ENCODE measurements at regions not wholly inside any gene's neighbourhood (a gene's known extent, or its start where the extent isn't known, plus 50 kb on each side); places are given as distances from the start of the nearest gene placed in this dataset.
A peak's percentile ranks its signal among the peaks of the same experiment; 100 is the strongest.

DNA sequence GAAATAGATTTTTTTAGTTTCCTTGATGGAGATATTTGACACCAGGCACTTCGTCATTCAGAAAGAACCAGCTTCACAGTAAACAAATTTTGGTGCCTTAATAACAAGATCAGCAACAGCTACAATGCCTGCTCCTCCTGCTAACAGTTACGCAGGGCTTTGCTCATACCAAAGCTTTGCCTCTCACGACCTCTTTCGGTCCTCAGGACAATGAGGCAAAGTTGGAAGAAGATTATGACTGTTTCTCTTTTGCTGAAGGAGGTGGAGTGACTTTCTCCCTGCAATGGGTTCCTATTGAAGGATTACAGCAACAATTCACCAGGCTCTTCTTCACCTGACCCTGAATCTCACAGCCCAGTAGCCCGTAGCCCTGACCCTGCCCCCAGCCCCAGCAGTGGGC lies 440.1 kb downstream of the PREX1 start:
- Mint-ChIP-seq H3K4me1 (ENCODE audit: low read depth) (peaks cover 2% of the 10 kb centered on the region), H3K27ac (no peak overlapping the region), H3K4me3 (ENCODE audit: low read depth) (no peak overlapping the region), H3K36me3 (ENCODE audit: insufficient read depth) (peaks cover 4% of the 10 kb centered on the region), H3K9me3 (ENCODE audit: low read depth) (peaks cover 6% of the 10 kb centered on the region), H3K27me3 (no peaks in the 10 kb centered on the region)
- TF ChIP-seq, protein P1, sequence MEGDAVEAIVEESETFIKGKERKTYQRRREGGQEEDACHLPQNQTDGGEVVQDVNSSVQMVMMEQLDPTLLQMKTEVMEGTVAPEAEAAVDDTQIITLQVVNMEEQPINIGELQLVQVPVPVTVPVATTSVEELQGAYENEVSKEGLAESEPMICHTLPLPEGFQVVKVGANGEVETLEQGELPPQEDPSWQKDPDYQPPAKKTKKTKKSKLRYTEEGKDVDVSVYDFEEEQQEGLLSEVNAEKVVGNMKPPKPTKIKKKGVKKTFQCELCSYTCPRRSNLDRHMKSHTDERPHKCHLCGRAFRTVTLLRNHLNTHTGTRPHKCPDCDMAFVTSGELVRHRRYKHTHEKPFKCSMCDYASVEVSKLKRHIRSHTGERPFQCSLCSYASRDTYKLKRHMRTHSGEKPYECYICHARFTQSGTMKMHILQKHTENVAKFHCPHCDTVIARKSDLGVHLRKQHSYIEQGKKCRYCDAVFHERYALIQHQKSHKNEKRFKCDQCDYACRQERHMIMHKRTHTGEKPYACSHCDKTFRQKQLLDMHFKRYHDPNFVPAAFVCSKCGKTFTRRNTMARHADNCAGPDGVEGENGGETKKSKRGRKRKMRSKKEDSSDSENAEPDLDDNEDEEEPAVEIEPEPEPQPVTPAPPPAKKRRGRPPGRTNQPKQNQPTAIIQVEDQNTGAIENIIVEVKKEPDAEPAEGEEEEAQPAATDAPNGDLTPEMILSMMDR (IDR thresholded peaks at IDR 0.05; ENCODE audit: unreplicated experiment): no peak
- no peak for DNase-seq (ENCODE audit: low spot score, unreplicated experiment)

DNA sequence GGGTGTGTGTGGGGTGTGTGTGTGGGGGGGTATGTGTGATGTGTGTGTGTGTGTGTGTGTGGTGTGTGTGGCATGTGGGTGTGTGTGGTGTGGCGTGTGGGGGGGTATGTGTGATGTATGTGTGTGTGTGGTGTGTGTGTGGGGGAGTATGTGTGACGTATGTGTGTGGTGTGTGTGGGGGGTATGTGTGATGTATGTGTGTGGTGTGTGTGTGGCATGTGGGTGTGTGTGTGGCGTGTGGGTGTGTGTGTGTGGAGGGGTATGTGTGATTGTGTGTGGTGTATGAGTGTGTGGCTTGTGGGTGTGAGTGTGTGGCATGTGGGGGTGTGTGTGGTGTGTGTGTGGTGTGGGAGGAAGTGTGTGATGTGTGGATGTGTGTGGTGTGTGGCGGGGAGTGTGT lies 442.3 kb downstream of the PREX1 start:
- Mint-ChIP-seq H3K4me3 (ENCODE audit: low read depth) (no peak overlapping the region), H3K27ac (no peak overlapping the region), H3K4me1 (ENCODE audit: low read depth) (peaks cover 23% of the 10 kb centered on the region), H3K9me3 (ENCODE audit: low read depth) (no peaks in the 10 kb centered on the region), H3K27me3 (no peaks in the 10 kb centered on the region), H3K36me3 (ENCODE audit: insufficient read depth) (no peaks in the 10 kb centered on the region)
- DNase-seq (ENCODE audit: low spot score, unreplicated experiment): no peak
- TF ChIP-seq, protein P1 (IDR thresholded peaks at IDR 0.05; ENCODE audit: unreplicated experiment): no peak

DNA sequence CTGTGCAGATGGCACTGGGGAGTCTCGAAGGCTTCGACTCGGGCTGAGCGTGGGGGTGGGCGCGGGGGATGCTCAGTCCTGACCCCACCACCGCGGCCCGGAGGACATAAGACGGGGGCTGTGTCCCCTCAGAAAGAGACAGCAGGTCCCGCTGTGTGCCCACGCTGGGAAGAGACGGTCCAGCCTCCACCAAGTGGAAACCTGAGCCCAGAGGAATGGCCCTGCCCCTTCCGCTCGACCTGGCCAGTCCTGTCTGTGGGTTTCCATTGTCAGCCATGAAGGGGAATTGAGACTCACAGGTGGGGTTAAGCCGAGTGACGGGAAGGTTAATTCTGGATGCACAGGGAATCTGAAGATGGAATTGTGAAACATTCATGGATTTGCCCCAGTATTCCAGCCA lies 442.7 kb downstream of the PREX1 start:
- no peak for DNase-seq (ENCODE audit: low spot score, unreplicated experiment)
- Mint-ChIP-seq H3K36me3 (ENCODE audit: insufficient read depth) (no peaks in the 10 kb centered on the region), H3K27me3 (no peaks in the 10 kb centered on the region), H3K4me3 (ENCODE audit: low read depth) (no peak overlapping the region), H3K27ac (no peak overlapping the region), H3K9me3 (ENCODE audit: low read depth) (no peaks in the 10 kb centered on the region), H3K4me1 (ENCODE audit: low read depth) (peaks cover 27% of the 10 kb centered on the region)
- TF ChIP-seq, protein P1 (IDR thresholded peaks at IDR 0.05; ENCODE audit: unreplicated experiment): no peak

DNA sequence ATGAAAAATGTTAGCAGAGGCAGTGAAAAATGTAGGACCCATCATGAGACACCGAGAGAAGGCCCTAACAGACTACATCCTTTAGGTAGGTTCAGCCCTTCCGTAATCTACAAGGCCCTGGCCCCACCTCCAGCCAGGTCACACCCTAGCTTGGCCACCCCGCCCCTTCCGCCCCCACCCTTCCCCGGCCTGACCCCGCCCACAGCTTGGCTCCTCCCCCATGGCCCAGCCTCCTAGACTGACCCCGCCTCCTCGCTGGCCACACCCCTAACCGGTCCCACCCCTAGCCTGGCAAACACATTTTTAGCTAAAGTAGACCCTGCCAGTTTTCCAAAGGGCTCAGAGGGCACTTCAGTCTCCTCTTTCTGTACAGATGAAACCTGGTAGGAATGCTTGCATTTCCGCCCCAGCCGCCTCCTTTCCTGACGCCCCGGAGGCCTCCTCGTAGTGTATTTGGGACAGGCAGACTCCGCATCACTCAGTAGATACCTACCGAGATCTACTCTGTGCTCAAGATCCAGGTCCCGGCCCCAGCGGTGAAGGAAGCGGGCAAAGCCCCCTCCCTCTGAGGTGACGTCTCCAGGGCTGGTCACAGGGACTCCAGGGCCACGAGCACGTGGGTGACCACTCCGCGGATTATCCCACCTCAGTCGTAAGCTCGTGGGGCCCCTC lies 443.5 kb downstream of the PREX1 start:
- H3K27ac Mint-ChIP-seq: no peak overlapping the region
- peaks cover 30% of the 10 kb centered on the region for H3K4me1 Mint-ChIP-seq (ENCODE audit: low read depth)
- no peak overlapping the region for H3K4me3 Mint-ChIP-seq (ENCODE audit: low read depth)
- no peak for DNase-seq (ENCODE audit: low spot score, unreplicated experiment)
- no peaks in the 10 kb centered on the region for H3K36me3 Mint-ChIP-seq (ENCODE audit: insufficient read depth)
- H3K27me3 Mint-ChIP-seq: no peaks in the 10 kb centered on the region
- no peaks in the 10 kb centered on the region for H3K9me3 Mint-ChIP-seq (ENCODE audit: low read depth)
- TF ChIP-seq, protein P1 (IDR thresholded peaks at IDR 0.05; ENCODE audit: unreplicated experiment): no peak

DNA sequence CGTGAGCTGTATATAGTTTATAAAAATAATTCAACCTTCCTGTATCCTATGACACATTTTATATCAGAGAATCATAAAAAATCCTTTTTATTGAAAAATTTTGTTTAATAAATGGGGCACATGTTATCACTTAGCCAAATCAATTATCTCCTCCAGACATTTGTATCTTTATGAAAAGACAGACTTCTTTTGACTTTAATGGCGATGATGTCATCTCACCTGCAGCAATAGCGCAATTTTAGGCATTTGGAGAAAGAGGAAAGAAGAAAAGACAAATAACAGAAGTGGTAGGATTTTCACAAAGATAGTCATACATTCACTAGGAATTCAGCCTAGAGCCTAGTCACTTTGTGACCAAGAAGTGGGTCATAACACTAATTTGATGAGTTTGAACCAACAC lies 444.5 kb downstream of the PREX1 start:
- H3K36me3 Mint-ChIP-seq (ENCODE audit: insufficient read depth): no peaks in the 10 kb centered on the region
- H3K27ac Mint-ChIP-seq: peak overlapping the region; percentile 50
- H3K4me1 Mint-ChIP-seq (ENCODE audit: low read depth): peaks cover 31% of the 10 kb centered on the region
- H3K9me3 Mint-ChIP-seq (ENCODE audit: low read depth): no peaks in the 10 kb centered on the region
- DNase-seq (ENCODE audit: low spot score, unreplicated experiment): no peak
- H3K27me3 Mint-ChIP-seq: no peaks in the 10 kb centered on the region
- H3K4me3 Mint-ChIP-seq (ENCODE audit: low read depth): no peak overlapping the region
- TF ChIP-seq, protein P1 (IDR thresholded peaks at IDR 0.05; ENCODE audit: unreplicated experiment): no peak

All from progenitor cell of endocrine pancreas (in vitro differentiated cells).